Body of pancreas (tissue), 4 donors: ENCODE measurements at regions not wholly inside any gene's neighbourhood (a gene's known extent, or its start where the extent isn't known, plus 50 kb on each side); places are given as distances from the start of the nearest gene placed in this dataset.

Source experiments
- ATAC-seq: fragments of 150-250 bp; one replicate; pipeline ENCODE4 v1.9.1; 2016
- DNase-seq, 4 donors: peaks; one replicate each; pipeline ENCODE4 v3.0.0-alpha.2; 2019
- H3K27ac ChIP-seq, 4 donors: fragments of 200-600 bp; sonication (generic); 1 replicate in 3 of 4; 2 replicates in 1 of 4; pipeline versions ENCODE4 v1.5.1 to v1.6.1; 2016 to 2019; ENCODE audit warnings: mild to moderate bottlenecking in 1 of 4, mixed read lengths in 1 of 4, moderate library complexity in 1 of 4
- H3K27me3 ChIP-seq, 2 donors: fragments of 200-600 bp; sonication (generic); one replicate each; pipeline ENCODE4 v1.6.0; 2016; ENCODE audit warnings: mild to moderate bottlenecking in 1 of 2
- H3K36me3 ChIP-seq, 2 donors: fragments of 200-600 bp; sonication (generic); replicated peaks in 1 of 2; 2 replicates each; pipeline ENCODE4 v1.5.1; 2016; ENCODE audit warnings: low read depth in 2 of 2; ENCODE audit not compliant: insufficient read depth in 1 of 2
- H3K4me1 ChIP-seq: fragments of 200-600 bp; sonication (generic); one replicate; pipeline ENCODE4 v1.6.0; 2016
- H3K4me3 ChIP-seq, 2 donors: fragments of 200-600 bp; sonication (generic); 1 replicate in 1 of 2; 2 replicates in 1 of 2; pipeline ENCODE4 v1.5.1; 2016 to 2019
- H3K9me3 ChIP-seq, 3 donors: fragments of 200-600 bp; sonication (generic); 1 replicate in 2 of 3; 2 replicates in 1 of 3; pipeline ENCODE4 v1.5.1; 2016
- POLR2A ChIP-seq, 3 donors: fragments of 450-650 bp; IDR thresholded peaks; one replicate each; pipeline ENCODE4 v1.6.1; 2016; ENCODE audit warnings: antibody characterized with exemption in 3 of 3, mild to moderate bottlenecking in 2 of 3
- WGBS, 2 donors: methylation state at CpG; one replicate each; pipeline ENCODE4 v1.1.5; 2017; 5-methylcytosine and 5-hydroxymethylcytosine counted together
- intact Hi-C: fragments of 100-400 bp; cut with DNase I; formaldehyde crosslinking; loops from one replicate; pipeline ENCODE4 v1.15.1; 2023
- TF ChIP-seq, protein P1 (sequence below), 7 experiments: fragments of 450-650 bp in 4 of 7; fragments of 200-600 bp in 3 of 7; sonication (generic) in 3 of 7; IDR thresholded peaks; one replicate each; pipeline ENCODE4 v1.5.1; 2016 to 2019; ENCODE audit warnings: antibody characterized with exemption in 7 of 7

DNA sequence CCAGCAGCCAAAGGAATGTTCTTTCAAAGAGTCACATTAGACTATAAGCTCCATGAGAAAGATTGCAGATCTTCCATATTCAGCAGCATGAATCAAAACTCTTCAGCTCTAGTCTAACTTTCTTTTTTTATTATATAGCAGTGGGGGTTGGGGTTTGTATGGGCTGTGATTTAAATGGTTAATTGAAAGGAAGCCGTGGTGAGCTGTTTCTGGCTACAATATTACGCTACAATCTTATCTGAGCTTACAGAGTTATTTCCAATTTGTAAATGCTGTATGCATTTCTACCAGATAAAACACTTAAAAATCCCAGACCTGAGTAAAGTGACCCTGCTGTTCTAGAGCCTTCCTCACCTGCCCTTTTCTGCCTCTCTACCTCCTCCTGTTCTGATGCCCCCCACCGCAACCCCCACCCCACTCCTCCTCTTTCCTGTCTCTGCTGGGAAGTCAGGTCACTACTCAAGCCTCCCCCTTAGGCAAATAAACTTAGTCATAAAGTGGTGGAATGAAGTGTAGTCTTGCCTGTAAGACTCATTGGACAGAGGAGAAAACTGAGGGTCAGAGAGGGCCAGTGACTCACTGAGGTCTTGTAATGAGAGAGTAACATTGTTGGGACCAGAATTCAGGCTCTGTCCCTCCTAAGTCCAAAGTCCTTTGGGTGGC lies 1089.5 kb downstream of the BCL11B start:
- no peaks in the 10 kb centered on the region for H3K4me1 ChIP-seq
- TF ChIP-seq POLR2A (IDR thresholded peaks at IDR 0.05): no peak
- TF ChIP-seq, protein P1, sequence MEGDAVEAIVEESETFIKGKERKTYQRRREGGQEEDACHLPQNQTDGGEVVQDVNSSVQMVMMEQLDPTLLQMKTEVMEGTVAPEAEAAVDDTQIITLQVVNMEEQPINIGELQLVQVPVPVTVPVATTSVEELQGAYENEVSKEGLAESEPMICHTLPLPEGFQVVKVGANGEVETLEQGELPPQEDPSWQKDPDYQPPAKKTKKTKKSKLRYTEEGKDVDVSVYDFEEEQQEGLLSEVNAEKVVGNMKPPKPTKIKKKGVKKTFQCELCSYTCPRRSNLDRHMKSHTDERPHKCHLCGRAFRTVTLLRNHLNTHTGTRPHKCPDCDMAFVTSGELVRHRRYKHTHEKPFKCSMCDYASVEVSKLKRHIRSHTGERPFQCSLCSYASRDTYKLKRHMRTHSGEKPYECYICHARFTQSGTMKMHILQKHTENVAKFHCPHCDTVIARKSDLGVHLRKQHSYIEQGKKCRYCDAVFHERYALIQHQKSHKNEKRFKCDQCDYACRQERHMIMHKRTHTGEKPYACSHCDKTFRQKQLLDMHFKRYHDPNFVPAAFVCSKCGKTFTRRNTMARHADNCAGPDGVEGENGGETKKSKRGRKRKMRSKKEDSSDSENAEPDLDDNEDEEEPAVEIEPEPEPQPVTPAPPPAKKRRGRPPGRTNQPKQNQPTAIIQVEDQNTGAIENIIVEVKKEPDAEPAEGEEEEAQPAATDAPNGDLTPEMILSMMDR (IDR thresholded peaks at IDR 0.05): no peak
- no peak for ATAC-seq
- no peak overlapping the region for H3K4me3 ChIP-seq
- no peaks in the 10 kb centered on the region for H3K36me3 ChIP-seq
- DNase-seq: no peak
- no peaks in the 10 kb centered on the region for H3K9me3 ChIP-seq
- H3K27ac ChIP-seq: no peak overlapping the region
- intact Hi-C loops: no loop called here
- peaks cover 0 to 9% of the 10 kb centered on the region in 2 donors for H3K27me3 ChIP-seq
- 28 to 32% methylated on average over 3 of the region's 3 CpGs for WGBS, 2 donors

- Histone ChIP-seq H3K4me1 (no peaks in the 10 kb centered on the region), H3K27me3 (peaks cover 0 to 9% of the 10 kb centered on the region in 2 donors), H3K36me3 (no peaks in the 10 kb centered on the region), H3K4me3 (no peak overlapping the region), H3K27ac (no peak overlapping the region), H3K9me3 (no peaks in the 10 kb centered on the region)
- intact Hi-C loops: no loop called here
- DNase-seq (no peak), ATAC-seq (no peak)
- WGBS, 2 donors: 74% methylated on average over 4 of the region's 4 CpGs
- no peak for TF ChIP-seq POLR2A (IDR thresholded peaks at IDR 0.05)
- TF ChIP-seq, protein P1 (IDR thresholded peaks at IDR 0.05): no peak
These were observed 1088.4 kb downstream of the BCL11B start for GRCh38 chr14:98183556-98183955.

DNA sequence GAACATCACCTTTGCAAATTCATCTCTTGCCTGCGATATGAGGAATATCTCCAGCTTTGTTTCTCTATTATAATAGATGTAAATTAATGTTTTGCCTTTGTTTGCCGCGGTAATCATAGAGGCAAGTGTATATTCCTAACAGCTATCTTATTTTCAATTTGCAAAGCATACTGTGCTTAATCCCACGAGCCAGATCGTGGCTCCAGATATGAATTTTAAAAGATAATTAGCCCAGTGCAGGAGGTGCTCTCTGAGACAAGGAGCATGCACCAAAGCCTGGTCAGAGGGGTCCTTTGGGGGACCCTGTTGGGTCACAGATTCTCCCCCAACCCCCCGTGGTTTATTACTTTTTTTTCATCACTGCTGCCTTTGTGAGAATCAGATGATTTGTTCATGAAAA lies 1087.5 kb downstream of the BCL11B start:
- no peak for DNase-seq
- WGBS, 2 donors: 65 to 82% methylated on average over 6 of the region's 6 CpGs

GRCh38 chr14:98185036-98185435 lies 1087.0 kb downstream of the BCL11B start:
- Histone ChIP-seq H3K4me3 (no peak overlapping the region), H3K27me3 (peaks cover 0 to 9% of the 10 kb centered on the region in 2 donors), H3K4me1 (no peaks in the 10 kb centered on the region), H3K36me3 (no peaks in the 10 kb centered on the region), H3K9me3 (no peaks in the 10 kb centered on the region), H3K27ac (no peak overlapping the region)
- no peak for DNase-seq
- WGBS, 2 donors: 56 to 80% methylated on average over 1 to 8 of the region's 8 CpGs
- intact Hi-C loops: no loop called here
- ATAC-seq: no peak
- TF ChIP-seq, protein P1 (IDR thresholded peaks at IDR 0.05): no peak
- no peak for TF ChIP-seq POLR2A (IDR thresholded peaks at IDR 0.05)

More for the DNA sequence above, 1087.5 kb downstream of the BCL11B start:
- ATAC-seq: no peak
- H3K4me3 ChIP-seq: no peak overlapping the region
- H3K36me3 ChIP-seq: no peaks in the 10 kb centered on the region
- H3K4me1 ChIP-seq: no peaks in the 10 kb centered on the region
- H3K27ac ChIP-seq: no peak overlapping the region
- H3K9me3 ChIP-seq: no peaks in the 10 kb centered on the region
- TF ChIP-seq, protein P1 (IDR thresholded peaks at IDR 0.05): no peak
- TF ChIP-seq POLR2A (IDR thresholded peaks at IDR 0.05): no peak
- H3K27me3 ChIP-seq: peaks cover 0 to 9% of the 10 kb centered on the region in 2 donors
- intact Hi-C loops: no loop called here

DNA sequence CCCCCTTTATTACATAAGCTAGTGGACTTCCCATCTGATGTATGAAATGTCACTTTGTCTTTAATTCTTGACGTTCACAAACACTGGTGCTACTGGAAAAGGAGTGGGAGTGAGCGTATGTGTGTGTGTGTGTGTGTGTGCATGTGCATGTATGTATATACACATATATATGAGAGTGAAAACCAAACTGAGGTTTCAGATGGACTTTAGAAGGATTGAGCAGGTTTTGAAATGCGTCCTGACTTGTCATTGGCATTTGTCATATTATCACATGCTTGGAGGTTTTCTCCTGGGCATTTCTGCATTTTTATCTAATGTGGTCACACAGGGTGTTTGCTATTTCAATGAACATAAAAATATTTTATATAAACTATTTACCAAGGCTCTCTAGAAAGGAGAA lies 1085.9 kb downstream of the BCL11B start:
- ATAC-seq: no peak
- TF ChIP-seq, protein P1 (IDR thresholded peaks at IDR 0.05): no peak
- no peak for TF ChIP-seq POLR2A (IDR thresholded peaks at IDR 0.05)
- no peak overlapping the region for H3K27ac ChIP-seq
- WGBS, 2 donors: 46 to 55% methylated on average over 3 of the region's 3 CpGs
- no peaks in the 10 kb centered on the region for H3K9me3 ChIP-seq
- intact Hi-C loops: no loop called here
- H3K36me3 ChIP-seq: no peaks in the 10 kb centered on the region
- H3K4me1 ChIP-seq: no peaks in the 10 kb centered on the region
- DNase-seq: no peak
- peaks cover 0 to 9% of the 10 kb centered on the region in 2 donors for H3K27me3 ChIP-seq
- no peak overlapping the region for H3K4me3 ChIP-seq
